ENCODE measurements at regions not wholly inside any gene's neighbourhood (a gene's known extent, or its start where the extent isn't known, plus 50 kb on each side); places are given as distances from the start of the nearest gene placed in this dataset.

DNA sequence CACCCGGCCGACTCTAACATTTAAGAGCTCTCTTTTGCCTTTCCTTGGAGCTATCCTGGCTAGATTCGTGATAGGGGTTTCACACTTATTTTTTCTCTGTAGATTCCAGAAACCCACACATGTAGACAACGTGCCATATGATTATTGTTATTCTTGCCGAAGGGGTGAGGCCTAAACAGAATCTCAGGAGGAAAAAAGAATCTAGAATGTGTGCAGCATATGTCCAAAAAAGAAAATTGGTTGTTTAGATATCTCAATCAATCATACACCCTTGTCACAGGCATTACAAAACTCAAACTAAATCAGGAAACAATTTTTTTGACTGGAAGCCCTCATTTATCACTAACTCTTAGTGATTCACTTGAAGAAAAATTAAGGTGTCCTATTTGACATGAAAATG is 66.9 kb upstream of the TGM3 start:
- 88 to 93% methylated on average over 2 to 5 of the region's 5 CpGs for WGBS, 2 experiments (ENCODE audit: insufficient coverage in 1 of 2, insufficient read length in 1 of 2)
- no peak overlapping the region for H3K27ac ChIP-seq (ENCODE audit: low read depth, low read length)
- H3K36me3 Mint-ChIP-seq (ENCODE audit: low read depth): no peaks in the 10 kb centered on the region
- peaks cover 5% of the 10 kb centered on the region for H3K27me3 Mint-ChIP-seq (ENCODE audit: insufficient read depth)
- no peak overlapping the region for H3K4me3 Mint-ChIP-seq
- no peak overlapping the region for H3K9ac ChIP-seq (ENCODE audit: extremely low read depth, low read length, poor library complexity, severe bottlenecking)
- no peaks in the 10 kb centered on the region for H3K4me1 ChIP-seq (ENCODE audit: control insufficient read depth, insufficient read depth, low read length)
- no peaks in the 10 kb centered on the region for H3K9me3 Mint-ChIP-seq
- no peaks in the 10 kb centered on the region for H3K9me3 ChIP-seq (ENCODE audit: control insufficient read depth, low read length)
- DNase-seq: no peak
- H3K27ac Mint-ChIP-seq: no peak overlapping the region
- no peaks in the 10 kb centered on the region for H3K4me1 Mint-ChIP-seq
- TF ChIP-seq CTCF (conservative IDR thresholded peaks at IDR 0.05): no peak
- H3K36me3 ChIP-seq (ENCODE audit: control insufficient read depth, insufficient read depth, low read length): no peaks in the 10 kb centered on the region
- H3K4me3 ChIP-seq (ENCODE audit: low read length): no peak overlapping the region
- H3K27me3 ChIP-seq (ENCODE audit: control insufficient read depth, insufficient read depth, low read length, poor library complexity, severe bottlenecking): no peaks in the 10 kb centered on the region

DNA sequence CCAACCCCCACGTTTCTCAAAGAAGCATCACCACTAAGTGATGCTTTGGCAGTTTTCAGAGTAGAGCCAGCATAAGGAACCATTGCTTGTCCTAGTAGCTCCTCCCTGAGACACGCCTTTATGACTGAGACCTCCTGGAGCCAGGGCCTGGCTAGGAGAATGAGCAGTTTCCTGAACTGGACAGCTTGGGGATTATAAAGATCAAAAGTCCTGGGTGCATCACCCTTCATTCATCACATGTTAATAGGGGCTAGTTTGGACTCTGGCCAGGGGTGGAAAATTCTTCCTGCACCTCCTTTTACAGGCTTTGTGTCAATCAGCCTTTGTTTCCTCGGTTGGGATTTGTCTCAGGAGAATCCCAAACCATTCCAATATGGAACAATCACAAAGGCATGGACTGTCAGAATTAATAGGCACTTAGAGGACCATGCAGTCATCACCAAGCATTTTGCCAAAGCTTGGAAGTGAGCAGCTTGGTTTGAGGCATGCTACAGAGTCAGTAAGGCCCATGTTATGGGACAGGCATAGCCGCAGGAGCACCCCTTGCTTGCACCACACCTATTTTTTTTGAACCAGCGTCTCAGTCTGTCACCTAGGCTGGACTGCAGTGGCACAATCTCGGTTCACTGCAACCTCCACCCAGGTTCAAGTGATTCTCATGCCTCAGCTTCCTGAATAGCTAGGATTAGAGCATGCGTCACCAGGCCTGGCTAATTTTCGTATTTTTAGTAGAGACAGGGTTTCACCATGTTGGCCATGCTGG is 64.9 kb upstream of the TGM3 start:
- H3K27ac Mint-ChIP-seq: no peak overlapping the region
- no peak overlapping the region for H3K4me3 Mint-ChIP-seq
- DNase-seq: no peak
- Histone ChIP-seq H3K4me3 (ENCODE audit: low read length) (no peak overlapping the region), H3K27ac (ENCODE audit: low read depth, low read length) (no peak overlapping the region), H3K9me3 (ENCODE audit: control insufficient read depth, low read length) (no peaks in the 10 kb centered on the region), H3K4me1 (ENCODE audit: control insufficient read depth, insufficient read depth, low read length) (no peaks in the 10 kb centered on the region), H3K9ac (ENCODE audit: extremely low read depth, low read length, poor library complexity, severe bottlenecking) (no peak overlapping the region), H3K36me3 (ENCODE audit: control insufficient read depth, insufficient read depth, low read length) (no peaks in the 10 kb centered on the region), H3K27me3 (ENCODE audit: control insufficient read depth, insufficient read depth, low read length, poor library complexity, severe bottlenecking) (no peaks in the 10 kb centered on the region)
- no peaks in the 10 kb centered on the region for H3K9me3 Mint-ChIP-seq
- 91 to 92% methylated on average over 7 to 8 of the region's 8 CpGs for WGBS, 2 experiments (ENCODE audit: insufficient coverage in 1 of 2, insufficient read length in 1 of 2)
- no peaks in the 10 kb centered on the region for H3K36me3 Mint-ChIP-seq (ENCODE audit: low read depth)
- TF ChIP-seq CTCF (conservative IDR thresholded peaks at IDR 0.05): no peak
- peaks cover 10% of the 10 kb centered on the region for H3K4me1 Mint-ChIP-seq
- peaks cover 5% of the 10 kb centered on the region for H3K27me3 Mint-ChIP-seq (ENCODE audit: insufficient read depth)

- H3K9me3 Mint-ChIP-seq: no peaks in the 10 kb centered on the region
- DNase-seq: no peak
These were observed 64.1 kb upstream of the TGM3 start for GRCh38 chr20:2231701-2232100.

More at GRCh38 chr20:2231701-2232100, 64.1 kb upstream of the TGM3 start:
- Histone ChIP-seq H3K9me3 (ENCODE audit: control insufficient read depth, low read length) (no peaks in the 10 kb centered on the region), H3K4me1 (ENCODE audit: control insufficient read depth, insufficient read depth, low read length) (no peaks in the 10 kb centered on the region), H3K36me3 (ENCODE audit: control insufficient read depth, insufficient read depth, low read length) (no peaks in the 10 kb centered on the region), H3K4me3 (ENCODE audit: low read length) (no peak overlapping the region), H3K27me3 (ENCODE audit: control insufficient read depth, insufficient read depth, low read length, poor library complexity, severe bottlenecking) (no peaks in the 10 kb centered on the region), H3K9ac (ENCODE audit: extremely low read depth, low read length, poor library complexity, severe bottlenecking) (no peak overlapping the region), H3K27ac (ENCODE audit: low read depth, low read length) (no peak overlapping the region)
- no peak overlapping the region for H3K4me3 Mint-ChIP-seq
- H3K36me3 Mint-ChIP-seq (ENCODE audit: low read depth): no peaks in the 10 kb centered on the region
- WGBS, 2 experiments (ENCODE audit: insufficient coverage in 1 of 2, insufficient read length in 1 of 2): 90 to 93% methylated on average over 5 to 7 of the region's 7 CpGs
- peaks cover 10% of the 10 kb centered on the region for H3K4me1 Mint-ChIP-seq
- peaks cover 5% of the 10 kb centered on the region for H3K27me3 Mint-ChIP-seq (ENCODE audit: insufficient read depth)
- TF ChIP-seq CTCF (conservative IDR thresholded peaks at IDR 0.05): no peak
- no peak overlapping the region for H3K27ac Mint-ChIP-seq

All from endodermal cell (in vitro differentiated cells).